H54 (cell line): ENCODE measurements at regions not wholly inside any gene's neighbourhood (a gene's known extent, or its start where the extent isn't known, plus 50 kb on each side); places are given as distances from the start of the nearest gene placed in this dataset.
"Not testable (repeated sequence)": the region's sequence is repeated elsewhere in the genome, so short reads cannot be mapped to it uniquely, and the experiment has no call there.

ENCODE experiments used
- DNase-seq: peaks from one replicate; pipeline ENCODE4 v3.0.0; 2011; ENCODE audit warnings: low spot score, mixed read lengths; ENCODE audit not compliant: insufficient read length
- FAIRE-seq: peaks from 3 replicates; lab custom pipeline; 2011; peaks lifted over from hg19 to GRCh38; lab: Jason Lieb, UNC
- POLR2A ChIP-seq: IDR thresholded peaks from 2 replicates; pipeline ENCODE4 v1.6.1; 2011; ENCODE audit warnings: low read depth, mild to moderate bottlenecking, low read length

GRCh38 chr1:37181425-37181824 lies 147.1 kb upstream of the GRIK3 start:
- TF ChIP-seq POLR2A = no peak
- FAIRE-seq (no peak), DNase-seq (no peak)

GRCh38 chr1:37184789-37185188 lies 150.5 kb upstream of the GRIK3 start:
- TF ChIP-seq POLR2A = no peak
- DNase-seq (no peak), FAIRE-seq (no peak)

- TF ChIP-seq POLR2A = no peak
- no peak for DNase-seq
- FAIRE-seq = no peak
Measured at GRCh38 chr1:37186246-37186756, 152.0 kb upstream of the GRIK3 start.

GRCh38 chr1:37189111-37189510 lies 154.8 kb upstream of the GRIK3 start:
- DNase-seq = no peak
- TF ChIP-seq POLR2A = no peak
- FAIRE-seq = no peak

GRCh38 chr1:37197411-37197810 lies 163.1 kb upstream of the GRIK3 start:
- FAIRE-seq (no peak), DNase-seq (no peak)
- TF ChIP-seq POLR2A = no peak

GRCh38 chr1:37214305-37214704 lies 180.0 kb upstream of the GRIK3 start:
- DNase-seq, FAIRE-seq: not testable (repeated sequence)

- DNase-seq = no peak
- TF ChIP-seq POLR2A = no peak
- FAIRE-seq = no peak
Measured at GRCh38 chr1:37233606-37234005, 199.3 kb upstream of the GRIK3 start.

GRCh38 chr1:37234941-37235418 lies 200.7 kb upstream of the GRIK3 start:
- DNase-seq = no peak
- TF ChIP-seq POLR2A = no peak
- FAIRE-seq = no peak

GRCh38 chr1:37237948-37238347 lies 203.6 kb upstream of the GRIK3 start:
- FAIRE-seq = no peak
- TF ChIP-seq POLR2A = no peak
- no peak for DNase-seq

GRCh38 chr1:37238364-37239224 lies 204.3 kb upstream of the GRIK3 start:
- TF ChIP-seq POLR2A = no peak
- DNase-seq (peak; percentile 28), FAIRE-seq (no peak)

- DNase-seq = no peak
- no peak for FAIRE-seq
- TF ChIP-seq POLR2A = no peak
Measured at GRCh38 chr1:37239225-37239740, 205.0 kb upstream of the GRIK3 start.

- TF ChIP-seq POLR2A = no peak
- FAIRE-seq = no peak
- no peak for DNase-seq
Measured at GRCh38 chr1:37240897-37241296, 206.6 kb upstream of the GRIK3 start.

GRCh38 chr1:37242501-37242900 lies 208.2 kb upstream of the GRIK3 start:
- FAIRE-seq = no peak

GRCh38 chr1:37243368-37244082 lies 209.2 kb upstream of the GRIK3 start:
- no peak for TF ChIP-seq POLR2A
- DNase-seq (no peak), FAIRE-seq (no peak)

More at GRCh38 chr1:37242501-37242900, 208.2 kb upstream of the GRIK3 start:
- TF ChIP-seq POLR2A = no peak
- DNase-seq = no peak
